H1 (cell line): ENCODE measurements at regions not wholly inside any gene's neighbourhood (a gene's known extent, or its start where the extent isn't known, plus 50 kb on each side); places are given as distances from the start of the nearest gene placed in this dataset.

Experiments
- CTCF ChIA-PET: fragments of 300-600 bp; sonication (Branson Sonifier 250); formaldehyde crosslinking; loops from one replicate; lab custom pipeline; 2021; ENCODE audit not compliant: partially characterized antibody; lab: Charles Lee
- POLR2A ChIA-PET: fragments of 300-600 bp; sonication (Branson Sonifier 250); formaldehyde crosslinking; loops from one replicate; lab custom pipeline; 2021; ENCODE audit warnings: inconsistent platforms; ENCODE audit not compliant: partially characterized antibody; lab: Charles Lee
- DNase-seq, 2 experiments: peaks; one replicate each; pipeline versions ENCODE4 v3.0.0 to v3.0.0-alpha.2; 2010 to 2022; ENCODE audit warnings: low spot score in 2 of 2, low read depth in 1 of 2, mixed read lengths in 1 of 2
- FAIRE-seq: peaks from 2 replicates; lab custom pipeline; 2011; peaks lifted over from hg19 to GRCh38; lab: Jason Lieb, UNC
- H2AFZ ChIP-seq: 2 replicates; pipeline ENCODE4 v1.8.1; 2012; ENCODE audit warnings: low read length, inconsistent platforms
- H2AK5ac ChIP-seq: 2 replicates; pipeline ENCODE4 v1.6.1; 2013; ENCODE audit warnings: low read depth, low read length
- H2BK120ac ChIP-seq: replicated peaks from 2 replicates; pipeline ENCODE3; 2013; ENCODE audit warnings: low read depth, low read length, inconsistent platforms
- H2BK12ac ChIP-seq: 2 replicates; pipeline ENCODE4 v1.6.1; 2013; ENCODE audit warnings: low read depth, low read length
- H2BK15ac ChIP-seq: 2 replicates; pipeline ENCODE4 v1.6.1; 2013; ENCODE audit warnings: low read length
- H2BK20ac ChIP-seq: 2 replicates; pipeline ENCODE4 v1.6.1; 2013; ENCODE audit warnings: low read length
- H2BK5ac ChIP-seq: 2 replicates; pipeline ENCODE4 v1.6.1; 2013; ENCODE audit warnings: low read depth, low read length
- H3K14ac ChIP-seq: 2 replicates; pipeline ENCODE4 v1.6.1; 2013; ENCODE audit warnings: inconsistent platforms; ENCODE audit not compliant: insufficient read length
- H3K18ac ChIP-seq: 2 replicates; pipeline ENCODE4 v1.6.1; 2013; ENCODE audit warnings: low read length; ENCODE audit errors: extremely low read depth
- H3K23ac ChIP-seq: 2 replicates; pipeline ENCODE4 v1.6.1; 2013; ENCODE audit warnings: inconsistent platforms; ENCODE audit not compliant: insufficient read length
- H3K23me2 ChIP-seq: 2 replicates; pipeline ENCODE4 v1.6.1; 2013; ENCODE audit warnings: low read depth, low read length
- H3K27ac ChIP-seq: 2 replicates; pipeline ENCODE4 v1.6.1; 2011; ENCODE audit warnings: low read depth, low read length, inconsistent platforms
- H3K27me3 ChIP-seq, 4 experiments: replicated peaks in 1 of 4; 1 replicate in 1 of 4; 2 replicates in 3 of 4; pipeline versions ENCODE4 v1.6.1 to v1.8.1; 2011 to 2013; ENCODE audit warnings: low read length in 3 of 4, mild to moderate bottlenecking in 3 of 4, inconsistent platforms in 2 of 4, mixed read lengths in 2 of 4, moderate library complexity in 1 of 4; ENCODE audit not compliant: control insufficient read depth in 3 of 4, insufficient read depth in 3 of 4; ENCODE audit errors: extremely low read depth in 1 of 4
- H3K36me3 ChIP-seq, 4 experiments: 2 replicates each; pipeline versions ENCODE4 v1.6.1 to v1.8.1; 2011 to 2013; ENCODE audit warnings: mild to moderate bottlenecking in 4 of 4, low read length in 3 of 4, moderate library complexity in 2 of 4, control low read depth in 1 of 4, inconsistent platforms in 1 of 4; ENCODE audit not compliant: insufficient read depth in 4 of 4, control insufficient read depth in 2 of 4
- H3K4ac ChIP-seq: replicated peaks from 2 replicates; pipeline ENCODE3; 2013; ENCODE audit warnings: low read length, low read depth, mixed read lengths, inconsistent platforms; ENCODE audit not compliant: insufficient read length
- H3K4me1 ChIP-seq, 4 experiments: replicated peaks in 1 of 4; 1 replicate in 1 of 4; 2 replicates in 3 of 4; pipeline versions ENCODE4 v1.6.1 to v1.8.1; 2011 to 2013; ENCODE audit warnings: low read length in 3 of 4, inconsistent platforms in 2 of 4, mixed read lengths in 1 of 4; ENCODE audit not compliant: insufficient read depth in 4 of 4, control insufficient read depth in 3 of 4
- H3K4me2 ChIP-seq, 2 experiments: 2 replicates each; pipeline versions ENCODE4 v1.6.1 to v1.8.1; 2011 to 2013; ENCODE audit warnings: low read depth in 2 of 2, low read length in 2 of 2, control low read depth in 1 of 2, inconsistent platforms in 1 of 2, mild to moderate bottlenecking in 1 of 2; ENCODE audit not compliant: insufficient read depth in 1 of 2
- H3K4me3 ChIP-seq, 4 experiments: fragments of 200-600, 300-600 bp in 1 of 4; sonication (generic), shearing (Covaris generic), sonication (Bioruptor Twin) in 1 of 4; 2 replicates each; pipeline versions ENCODE4 v1.5.1 to v1.8.1; 2011 to 2016; ENCODE audit warnings: low read length in 4 of 4, low read depth in 3 of 4, control low read depth in 2 of 4, inconsistent platforms in 2 of 4, mild to moderate bottlenecking in 2 of 4, mixed read lengths in 1 of 4, moderate library complexity in 1 of 4; ENCODE audit not compliant: insufficient read depth in 2 of 4; ENCODE audit errors: extremely low read depth in 1 of 4
- H3K56ac ChIP-seq: replicated peaks from 2 replicates; pipeline ENCODE3; 2013; ENCODE audit warnings: low read depth, mild to moderate bottlenecking, mixed read lengths, low read length, inconsistent platforms; ENCODE audit not compliant: insufficient read length
- H3K79me1 ChIP-seq: 2 replicates; pipeline ENCODE4 v1.6.1; 2013; ENCODE audit warnings: low read depth, low read length, control low read depth
- H3K79me2 ChIP-seq, 2 experiments: 2 replicates each; pipeline versions ENCODE4 v1.6.1 to v1.8.1; 2012 to 2013; ENCODE audit warnings: low read length in 2 of 2, mild to moderate bottlenecking in 2 of 2, inconsistent platforms in 1 of 2; ENCODE audit not compliant: insufficient read depth in 2 of 2, control insufficient read depth in 1 of 2
- H3K9ac ChIP-seq, 4 experiments: replicated peaks in 1 of 4; 1 replicate in 1 of 4; 2 replicates in 3 of 4; pipeline versions ENCODE4 v1.6.1 to v1.8.1; 2011 to 2013; ENCODE audit warnings: low read depth in 3 of 4, low read length in 3 of 4, control low read depth in 2 of 4, mild to moderate bottlenecking in 2 of 4, moderate library complexity in 2 of 4, inconsistent platforms in 1 of 4; ENCODE audit errors: extremely low read depth in 1 of 4
- H3K9me3 ChIP-seq, 2 experiments: 2 replicates each; pipeline versions ENCODE4 v1.6.1 to v1.8.1; 2012 to 2013; ENCODE audit warnings: mild to moderate bottlenecking in 2 of 2, moderate library complexity in 2 of 2, control low read depth in 1 of 2, inconsistent platforms in 1 of 2, low read depth in 1 of 2, low read length in 1 of 2, mixed read lengths in 1 of 2; ENCODE audit not compliant: insufficient read depth in 2 of 2
- H4K20me1 ChIP-seq, 2 experiments: replicated peaks in 1 of 2; 2 replicates each; pipeline versions ENCODE3 to v1.8.1; 2011 to 2013; ENCODE audit warnings: inconsistent platforms in 2 of 2, low read length in 2 of 2, mild to moderate bottlenecking in 1 of 2; ENCODE audit not compliant: insufficient read depth in 2 of 2, control insufficient read depth in 1 of 2
- H4K5ac ChIP-seq: 2 replicates; pipeline ENCODE4 v1.6.1; 2013; ENCODE audit warnings: low read length, low read depth, mixed read lengths, inconsistent platforms; ENCODE audit not compliant: insufficient read length
- H4K8ac ChIP-seq: 2 replicates; pipeline ENCODE4 v1.8.0; 2013; ENCODE audit warnings: mild to moderate bottlenecking, moderate library complexity, low read length, inconsistent platforms; ENCODE audit not compliant: insufficient read depth; ENCODE audit errors: extremely low read depth
- H4K91ac ChIP-seq: replicated peaks from 2 replicates; pipeline ENCODE3; 2013; ENCODE audit warnings: low read length, mixed read lengths, inconsistent platforms; ENCODE audit not compliant: insufficient read length
- ATF3 ChIP-seq: IDR thresholded peaks from 2 replicates; pipeline ENCODE4 v1.6.1; 2011; ENCODE audit warnings: low read depth, mild to moderate bottlenecking, low read length; ENCODE audit not compliant: insufficient read depth
- BCL11A ChIP-seq, 2 experiments: IDR thresholded peaks; one replicate each; pipeline ENCODE4 v1.6.1; 2011; ENCODE audit warnings: low read depth in 2 of 2, low read length in 2 of 2, mild to moderate bottlenecking in 2 of 2
- E2F6 ChIP-seq: IDR thresholded peaks from 2 replicates; pipeline ENCODE4 v1.6.1; 2012; ENCODE audit warnings: inconsistent platforms
- HDAC6 ChIP-seq: IDR thresholded peaks from one replicate; pipeline ENCODE4 v1.7.1; 2012; ENCODE audit warnings: low read depth, mild to moderate bottlenecking, inconsistent platforms, low read length, moderate library complexity
- MAFK ChIP-seq: IDR thresholded peaks from 2 replicates; pipeline ENCODE4 v1.6.1; 2012; ENCODE audit warnings: low read depth, mild to moderate bottlenecking, improper control_type of control experiment, low read length
- NANOG ChIP-seq: IDR thresholded peaks from 2 replicates; pipeline ENCODE4 v1.6.1; 2011; ENCODE audit warnings: low read length, low read depth, mild to moderate bottlenecking, inconsistent platforms; ENCODE audit not compliant: insufficient read depth, poor library complexity, severe bottlenecking
- POLR2A ChIP-seq, 2 experiments: IDR thresholded peaks; 1 replicate in 1 of 2; 2 replicates in 1 of 2; pipeline ENCODE4 v1.6.1; 2011; ENCODE audit warnings: low read depth in 2 of 2, low read length in 2 of 2, mild to moderate bottlenecking in 2 of 2; ENCODE audit errors: control extremely low read depth in 1 of 2
- RFX5 ChIP-seq: IDR thresholded peaks from 2 replicates; pipeline ENCODE4 v1.6.1; 2011; ENCODE audit warnings: low read depth, low read length, improper control_type of control experiment, borderline replicate concordance
- RXRA ChIP-seq: IDR thresholded peaks from 2 replicates; pipeline ENCODE4 v1.6.1; 2011; ENCODE audit warnings: low read depth, mild to moderate bottlenecking, low read length, moderate library complexity; ENCODE audit not compliant: insufficient read depth
- YY1 ChIP-seq: IDR thresholded peaks from 2 replicates; pipeline ENCODE4 v1.6.1; 2011; ENCODE audit warnings: low read depth, mild to moderate bottlenecking, low read length
- WGBS, 2 experiments: shearing (Covaris generic) in 1 of 2; methylation state at CpG; one replicate each; pipeline versions ENCODE4 v1.1.6 to v1.1.7; 2013 to 2015; ENCODE audit warnings: low lambda C conversion rate in 2 of 2, mixed read lengths in 2 of 2, inconsistent platforms in 1 of 2, low coverage in 1 of 2, missing lambda C conversion rate in 1 of 2; ENCODE audit not compliant: insufficient replicate concordance in 2 of 2, insufficient coverage in 1 of 2, insufficient read length in 1 of 2; ENCODE audit errors: extremely low coverage in 1 of 2, missing lambda C conversion rate in 1 of 2; 5-methylcytosine and 5-hydroxymethylcytosine counted together
- TF ChIP-seq, protein P1 (sequence below), 3 experiments: IDR thresholded peaks; 1 replicate in 2 of 3; 2 replicates in 1 of 3; pipeline versions ENCODE4 v1.5.1 to v1.6.1; 2011; ENCODE audit warnings: low read length in 3 of 3, mild to moderate bottlenecking in 3 of 3, inconsistent platforms in 2 of 3, low read depth in 1 of 3, moderate library complexity in 1 of 3; ENCODE audit not compliant: insufficient read depth in 1 of 3; ENCODE audit errors: control extremely low read depth in 1 of 3

DNA sequence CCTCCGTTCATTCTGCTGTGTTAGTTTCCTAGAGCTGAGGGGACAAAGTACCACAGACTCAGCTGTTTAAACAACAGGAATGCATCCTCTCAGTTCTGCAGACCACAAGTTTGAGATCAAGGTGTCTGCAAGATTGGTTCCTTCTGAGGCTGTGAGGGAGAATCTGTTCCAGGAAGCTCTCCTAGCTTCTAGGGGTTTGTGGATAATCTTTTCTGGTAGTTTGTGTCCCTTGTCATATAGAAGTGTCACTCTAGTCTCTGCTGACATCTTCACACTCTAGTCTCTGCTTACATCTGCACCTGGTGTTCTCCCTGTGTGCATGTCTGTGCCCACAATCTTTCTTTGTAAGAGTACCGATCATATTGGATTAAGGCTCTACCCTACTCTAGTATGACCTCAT, 581.8 kb downstream of the RNF144A start:
- Histone ChIP-seq H3K4me2 (no peak overlapping the region), H2BK5ac (no peak overlapping the region), H3K4me1 (no peaks in the 10 kb centered on the region), H3K79me2 (no peaks in the 10 kb centered on the region), H3K79me1 (no peaks in the 10 kb centered on the region), H3K23ac (no peak overlapping the region), H2BK20ac (peak overlapping the region; percentile 67; the same call in 1 of the 2 replicates), H4K91ac (no peak overlapping the region), H3K23me2 (no peaks in the 10 kb centered on the region), H3K18ac (no peak overlapping the region), H2AFZ (peak overlapping the region; percentile 72; the same call in 1 of the 2 replicates), H4K20me1 (no peaks in the 10 kb centered on the region), H4K5ac (no peak overlapping the region), H3K56ac (no peak overlapping the region), H3K27me3 (no peaks in the 10 kb centered on the region), H3K36me3 (no peaks in the 10 kb centered on the region), H4K8ac (no peak overlapping the region), H3K9me3 (no peaks in the 10 kb centered on the region)
- FAIRE-seq, result no peak
- POLR2A ChIA-PET, result no interaction called here
- TF ChIP-seq BCL11A (IDR thresholded peaks at IDR 0.05; ENCODE audit: low read depth in 2 of 2, low read length in 2 of 2) (no peak), E2F6 (no peak), MAFK (no peak), RFX5 (no peak), NANOG (no peak), RXRA (no peak), ATF3 (no peak), POLR2A (IDR thresholded peaks at IDR 0.05; ENCODE audit: control extremely low read depth in 1 of 2, low read depth in 2 of 2, low read length in 2 of 2) (no peak), YY1 (no peak), HDAC6 (no peak)
- TF ChIP-seq, protein P1, sequence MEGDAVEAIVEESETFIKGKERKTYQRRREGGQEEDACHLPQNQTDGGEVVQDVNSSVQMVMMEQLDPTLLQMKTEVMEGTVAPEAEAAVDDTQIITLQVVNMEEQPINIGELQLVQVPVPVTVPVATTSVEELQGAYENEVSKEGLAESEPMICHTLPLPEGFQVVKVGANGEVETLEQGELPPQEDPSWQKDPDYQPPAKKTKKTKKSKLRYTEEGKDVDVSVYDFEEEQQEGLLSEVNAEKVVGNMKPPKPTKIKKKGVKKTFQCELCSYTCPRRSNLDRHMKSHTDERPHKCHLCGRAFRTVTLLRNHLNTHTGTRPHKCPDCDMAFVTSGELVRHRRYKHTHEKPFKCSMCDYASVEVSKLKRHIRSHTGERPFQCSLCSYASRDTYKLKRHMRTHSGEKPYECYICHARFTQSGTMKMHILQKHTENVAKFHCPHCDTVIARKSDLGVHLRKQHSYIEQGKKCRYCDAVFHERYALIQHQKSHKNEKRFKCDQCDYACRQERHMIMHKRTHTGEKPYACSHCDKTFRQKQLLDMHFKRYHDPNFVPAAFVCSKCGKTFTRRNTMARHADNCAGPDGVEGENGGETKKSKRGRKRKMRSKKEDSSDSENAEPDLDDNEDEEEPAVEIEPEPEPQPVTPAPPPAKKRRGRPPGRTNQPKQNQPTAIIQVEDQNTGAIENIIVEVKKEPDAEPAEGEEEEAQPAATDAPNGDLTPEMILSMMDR (IDR thresholded peaks at IDR 0.05; ENCODE audit: control extremely low read depth in 1 of 3, insufficient read depth in 1 of 3, low read depth in 1 of 3, low read length in 3 of 3), result no peak
- TF ChIP-seq, all 59 proteins: peak for 0
- Histone ChIP-seq H2BK15ac (no peak overlapping the region), H3K14ac (no peak overlapping the region), H3K27ac (no peak overlapping the region), H2AK5ac (no peak overlapping the region), H2BK120ac (no peak overlapping the region), H3K4me3 (no peak overlapping the region), H3K9ac (no peak overlapping the region), H2BK12ac (no peak overlapping the region), H3K4ac (no peak overlapping the region)
- CTCF ChIA-PET, result interaction anchor here (1.2 kb wide), 1 partner anchor 653 kb away, joined by 3 read pairs; no protein-coding TSS in a partner anchor
- no peak for DNase-seq
- 94% methylated on average over 2 of the region's 2 CpGs; no CpG with 5 or more reads in 1 of the 2 experiments for WGBS, 2 experiments
